Panc1 (cell line): ENCODE measurements at regions not wholly inside any gene's neighbourhood (a gene's known extent, or its start where the extent isn't known, plus 50 kb on each side); places are given as distances from the start of the nearest gene placed in this dataset.

ENCODE experiments used
- ATAC-seq: fragments of 200-7000 bp; cut with Tn5 transposase; 2 replicates; pipeline ENCODE4 v1.9.1; 2020; ENCODE audit warnings: mild to moderate bottlenecking, moderate library complexity
- BruUV-seq: library from RNA; stranded (reverse); fragments of 400-500 nt; replicated peaks from 2 replicates; lab custom pipeline; 2021; lab: Mats Ljungman, UMichigan
- CTCF ChIA-PET: fragments of 300-600 bp; sonication (Branson Sonifier 250); formaldehyde crosslinking; loops from one replicate; lab custom pipeline; 2022; ENCODE audit warnings: antibody characterized with exemption; lab: Charles Lee
- POLR2A ChIA-PET: fragments of 300-600 bp; sonication (Branson Sonifier 250); formaldehyde crosslinking; loops from one replicate; lab custom pipeline; 2022; ENCODE audit warnings: antibody characterized with exemption; lab: Charles Lee
- DNase-seq: peaks from one replicate; pipeline ENCODE4 v3.0.0-alpha.2; 2010; ENCODE audit warnings: low read depth, low spot score
- H3K27ac ChIP-seq: 2 replicates; pipeline ENCODE4 v1.5.1; 2011; ENCODE audit warnings: mild to moderate bottlenecking, low read length, inconsistent platforms
- H3K27me3 ChIP-seq: fragments of 200-500 bp; sonication (Bioruptor generic); 2 replicates; pipeline ENCODE4 v1.6.0; 2014; ENCODE audit warnings: low read length, inconsistent platforms; ENCODE audit not compliant: control insufficient read depth, insufficient read depth
- H3K36me3 ChIP-seq: fragments of 200-500 bp; sonication (Bioruptor generic); 2 replicates; pipeline ENCODE4 v1.5.1; 2014; ENCODE audit warnings: inconsistent platforms, mild to moderate bottlenecking, low read length, moderate library complexity; ENCODE audit not compliant: control insufficient read depth, insufficient read depth
- H3K4me1 ChIP-seq: 2 replicates; pipeline ENCODE4 v1.5.1; 2011; ENCODE audit warnings: inconsistent platforms, mild to moderate bottlenecking, low read length, moderate library complexity; ENCODE audit not compliant: control insufficient read depth, insufficient read depth
- H3K4me3 ChIP-seq, 2 experiments: 2 replicates each; pipeline ENCODE4 v1.5.1; 2011 to 2012; ENCODE audit warnings: low read depth in 2 of 2, low read length in 2 of 2, mild to moderate bottlenecking in 2 of 2, inconsistent platforms in 1 of 2, moderate library complexity in 1 of 2
- H3K9me3 ChIP-seq: fragments of 200-500 bp; sonication (Bioruptor generic); 2 replicates; pipeline ENCODE4 v1.5.1; 2014; ENCODE audit warnings: low read depth, mild to moderate bottlenecking, inconsistent platforms, low read length, moderate library complexity; ENCODE audit not compliant: control insufficient read depth, insufficient read depth
- POLR2AphosphoS5 ChIP-seq: IDR thresholded peaks from 2 replicates; pipeline ENCODE4 v1.6.1; 2012; ENCODE audit warnings: mild to moderate bottlenecking, low read depth, low read length, moderate library complexity
- SIN3A ChIP-seq: IDR thresholded peaks from 2 replicates; pipeline ENCODE4 v1.6.1; 2012; ENCODE audit warnings: low read depth, mild to moderate bottlenecking, low read length, moderate library complexity, borderline replicate concordance; ENCODE audit not compliant: insufficient read depth
- TCF7L2 ChIP-seq: IDR thresholded peaks from 2 replicates; pipeline ENCODE4 v1.6.1; 2011; ENCODE audit warnings: mild to moderate bottlenecking, low read depth, low read length, inconsistent platforms
- in situ Hi-C: cut with HindIII; loops from 2 replicates; pipeline ENCODE4 v1.10.0; 2016; ENCODE audit warnings: low sequenced_read_pairs, low pct_unique_long_range_greater_than_20kb
- intact Hi-C: fragments of 100-400 bp; cut with micrococcal nuclease; formaldehyde crosslinking; loops from one replicate; pipeline ENCODE4 v1.10.0; 2022; ENCODE audit not compliant: unreplicated experiment
- TF ChIP-seq, protein P1 (sequence below), 2 experiments: IDR thresholded peaks; 2 replicates each; pipeline ENCODE4 v1.6.1; 2011 to 2012; ENCODE audit warnings: low read depth in 2 of 2, control low read depth in 1 of 2, low read length in 1 of 2, mild to moderate bottlenecking in 1 of 2, moderate library complexity in 1 of 2; ENCODE audit not compliant: insufficient read depth in 1 of 2
- TF ChIP-seq, protein P2 (sequence below): fragments of 450-650 bp; IDR thresholded peaks from 2 replicates; pipeline ENCODE4 v1.5.1; 2017; ENCODE audit warnings: mild to moderate bottlenecking

GRCh38 chr2:239466061-239466754 lies 65.4 kb upstream of the HDAC4 start:
- TF ChIP-seq, protein P1, sequence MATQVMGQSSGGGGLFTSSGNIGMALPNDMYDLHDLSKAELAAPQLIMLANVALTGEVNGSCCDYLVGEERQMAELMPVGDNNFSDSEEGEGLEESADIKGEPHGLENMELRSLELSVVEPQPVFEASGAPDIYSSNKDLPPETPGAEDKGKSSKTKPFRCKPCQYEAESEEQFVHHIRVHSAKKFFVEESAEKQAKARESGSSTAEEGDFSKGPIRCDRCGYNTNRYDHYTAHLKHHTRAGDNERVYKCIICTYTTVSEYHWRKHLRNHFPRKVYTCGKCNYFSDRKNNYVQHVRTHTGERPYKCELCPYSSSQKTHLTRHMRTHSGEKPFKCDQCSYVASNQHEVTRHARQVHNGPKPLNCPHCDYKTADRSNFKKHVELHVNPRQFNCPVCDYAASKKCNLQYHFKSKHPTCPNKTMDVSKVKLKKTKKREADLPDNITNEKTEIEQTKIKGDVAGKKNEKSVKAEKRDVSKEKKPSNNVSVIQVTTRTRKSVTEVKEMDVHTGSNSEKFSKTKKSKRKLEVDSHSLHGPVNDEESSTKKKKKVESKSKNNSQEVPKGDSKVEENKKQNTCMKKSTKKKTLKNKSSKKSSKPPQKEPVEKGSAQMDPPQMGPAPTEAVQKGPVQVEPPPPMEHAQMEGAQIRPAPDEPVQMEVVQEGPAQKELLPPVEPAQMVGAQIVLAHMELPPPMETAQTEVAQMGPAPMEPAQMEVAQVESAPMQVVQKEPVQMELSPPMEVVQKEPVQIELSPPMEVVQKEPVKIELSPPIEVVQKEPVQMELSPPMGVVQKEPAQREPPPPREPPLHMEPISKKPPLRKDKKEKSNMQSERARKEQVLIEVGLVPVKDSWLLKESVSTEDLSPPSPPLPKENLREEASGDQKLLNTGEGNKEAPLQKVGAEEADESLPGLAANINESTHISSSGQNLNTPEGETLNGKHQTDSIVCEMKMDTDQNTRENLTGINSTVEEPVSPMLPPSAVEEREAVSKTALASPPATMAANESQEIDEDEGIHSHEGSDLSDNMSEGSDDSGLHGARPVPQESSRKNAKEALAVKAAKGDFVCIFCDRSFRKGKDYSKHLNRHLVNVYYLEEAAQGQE (IDR thresholded peaks at IDR 0.05; ENCODE audit: insufficient read depth in 1 of 2, low read depth in 2 of 2, low read length in 1 of 2): no peak
- TF ChIP-seq POLR2AphosphoS5 (no peak), TCF7L2 (no peak), SIN3A (no peak)
- TF ChIP-seq, protein P2, sequence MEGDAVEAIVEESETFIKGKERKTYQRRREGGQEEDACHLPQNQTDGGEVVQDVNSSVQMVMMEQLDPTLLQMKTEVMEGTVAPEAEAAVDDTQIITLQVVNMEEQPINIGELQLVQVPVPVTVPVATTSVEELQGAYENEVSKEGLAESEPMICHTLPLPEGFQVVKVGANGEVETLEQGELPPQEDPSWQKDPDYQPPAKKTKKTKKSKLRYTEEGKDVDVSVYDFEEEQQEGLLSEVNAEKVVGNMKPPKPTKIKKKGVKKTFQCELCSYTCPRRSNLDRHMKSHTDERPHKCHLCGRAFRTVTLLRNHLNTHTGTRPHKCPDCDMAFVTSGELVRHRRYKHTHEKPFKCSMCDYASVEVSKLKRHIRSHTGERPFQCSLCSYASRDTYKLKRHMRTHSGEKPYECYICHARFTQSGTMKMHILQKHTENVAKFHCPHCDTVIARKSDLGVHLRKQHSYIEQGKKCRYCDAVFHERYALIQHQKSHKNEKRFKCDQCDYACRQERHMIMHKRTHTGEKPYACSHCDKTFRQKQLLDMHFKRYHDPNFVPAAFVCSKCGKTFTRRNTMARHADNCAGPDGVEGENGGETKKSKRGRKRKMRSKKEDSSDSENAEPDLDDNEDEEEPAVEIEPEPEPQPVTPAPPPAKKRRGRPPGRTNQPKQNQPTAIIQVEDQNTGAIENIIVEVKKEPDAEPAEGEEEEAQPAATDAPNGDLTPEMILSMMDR: no peak
- ATAC-seq: no peak
- no peak overlapping the region for H3K4me3 ChIP-seq
- H3K36me3 ChIP-seq: no peaks in the 10 kb centered on the region
- in situ Hi-C loops: no loop called here
- BruUV-seq: no TSS peak
- no peaks in the 10 kb centered on the region for H3K27me3 ChIP-seq
- DNase-seq: no peak
- no peaks in the 10 kb centered on the region for H3K9me3 ChIP-seq
- ChIA-PET POLR2A (no interaction called here), CTCF (no interaction called here)
- intact Hi-C loops: no loop called here
- H3K4me1 ChIP-seq: no peaks in the 10 kb centered on the region
- H3K27ac ChIP-seq: no peak overlapping the region

DNA sequence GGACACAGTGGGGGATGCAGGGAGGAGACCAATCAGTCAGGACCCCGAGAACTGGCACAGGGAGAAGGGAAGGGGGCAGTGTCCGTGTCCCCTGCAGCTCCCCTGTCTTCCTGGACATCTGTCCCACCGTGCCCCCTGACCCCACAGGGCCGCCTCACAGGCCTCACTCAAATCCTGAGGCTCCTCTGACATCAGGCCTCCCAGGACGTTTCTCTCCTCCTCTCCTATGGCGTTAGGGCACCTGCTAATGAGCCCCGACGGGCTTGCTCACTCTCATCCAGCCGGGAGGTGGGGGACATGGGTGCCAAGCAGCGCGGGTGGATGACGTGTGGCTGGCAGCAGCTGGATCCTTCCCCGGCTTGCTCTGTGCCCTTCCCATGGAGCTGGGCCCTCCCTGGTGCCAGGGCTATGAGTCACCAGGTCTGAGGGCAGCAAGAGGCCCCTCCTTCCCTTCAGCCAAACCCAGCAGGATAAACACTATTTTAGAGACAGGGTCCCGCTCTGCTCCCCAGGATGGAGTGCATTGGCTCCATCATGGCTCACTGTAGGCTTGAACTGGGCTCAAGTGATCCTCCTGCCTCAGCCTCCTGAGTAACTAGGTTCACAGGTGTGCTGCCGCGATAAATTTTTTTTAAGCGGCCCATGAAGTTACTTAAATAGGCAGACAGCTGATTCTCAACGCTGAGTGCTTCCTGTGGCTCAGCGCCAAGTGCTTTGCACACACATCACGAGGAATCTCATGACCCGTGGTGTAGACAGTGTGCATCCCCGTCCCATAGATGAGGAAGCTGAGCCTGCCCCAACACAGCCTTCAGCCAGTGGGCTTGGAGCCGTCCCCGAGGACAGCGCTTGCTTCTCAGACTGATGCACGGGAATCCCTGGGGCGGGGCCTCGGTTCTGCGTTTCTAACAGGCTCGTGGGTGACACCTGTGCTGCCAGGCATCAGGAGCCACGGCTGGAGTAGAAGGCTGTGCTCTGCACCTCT lies 64.5 kb upstream of the HDAC4 start:
- ATAC-seq (no peak), DNase-seq (no peak)
- Histone ChIP-seq H3K27ac (no peak overlapping the region), H3K9me3 (no peaks in the 10 kb centered on the region), H3K4me1 (no peaks in the 10 kb centered on the region), H3K4me3 (no peak overlapping the region), H3K36me3 (no peaks in the 10 kb centered on the region), H3K27me3 (no peaks in the 10 kb centered on the region)
- intact Hi-C loops (no loop called here), in situ Hi-C loops (no loop called here)
- ChIA-PET POLR2A (no interaction called here), CTCF (no interaction called here)
- BruUV-seq: no TSS peak
- TF ChIP-seq, protein P2: no peak
- TF ChIP-seq TCF7L2 (no peak), SIN3A (no peak), POLR2AphosphoS5 (no peak)
- TF ChIP-seq, protein P1 (IDR thresholded peaks at IDR 0.05; ENCODE audit: insufficient read depth in 1 of 2, low read depth in 2 of 2, low read length in 1 of 2): no peak
